C4-2B (cell line): ENCODE measurements at regions not wholly inside any gene's neighbourhood (a gene's known extent, or its start where the extent isn't known, plus 50 kb on each side); places are given as distances from the start of the nearest gene placed in this dataset.

Source experiments
- ZFX ChIP-seq: fragments of 450-650 bp; IDR thresholded peaks from 2 replicates; pipeline ENCODE4 v1.6.1; 2017
- TF ChIP-seq, protein P1 (sequence below): fragments of 450-650 bp; conservative IDR thresholded peaks from 2 replicates; pipeline ENCODE4 v1.5.1; 2017; ENCODE audit warnings: mild to moderate bottlenecking

DNA sequence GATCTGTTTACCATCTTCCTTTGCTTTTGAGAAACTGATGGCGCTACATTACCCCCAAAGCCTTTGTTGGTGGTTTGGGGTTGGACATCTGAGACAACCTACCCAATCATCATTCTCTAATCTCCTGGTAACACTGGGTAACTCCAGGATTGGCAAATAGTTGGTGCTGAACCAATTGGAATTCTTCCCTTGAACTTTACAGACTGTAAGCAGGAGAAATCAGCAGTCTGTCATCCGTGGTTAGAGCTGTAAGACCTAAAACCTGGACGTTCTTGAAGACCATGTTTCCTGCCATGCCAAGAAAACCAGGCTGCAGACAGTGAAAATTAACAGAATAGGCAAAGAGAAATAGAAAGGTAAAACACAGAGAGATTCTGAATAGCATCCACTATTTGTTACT is 398.8 kb upstream of the SALL1 start:
- TF ChIP-seq ZFX: no peak
- TF ChIP-seq, protein P1, sequence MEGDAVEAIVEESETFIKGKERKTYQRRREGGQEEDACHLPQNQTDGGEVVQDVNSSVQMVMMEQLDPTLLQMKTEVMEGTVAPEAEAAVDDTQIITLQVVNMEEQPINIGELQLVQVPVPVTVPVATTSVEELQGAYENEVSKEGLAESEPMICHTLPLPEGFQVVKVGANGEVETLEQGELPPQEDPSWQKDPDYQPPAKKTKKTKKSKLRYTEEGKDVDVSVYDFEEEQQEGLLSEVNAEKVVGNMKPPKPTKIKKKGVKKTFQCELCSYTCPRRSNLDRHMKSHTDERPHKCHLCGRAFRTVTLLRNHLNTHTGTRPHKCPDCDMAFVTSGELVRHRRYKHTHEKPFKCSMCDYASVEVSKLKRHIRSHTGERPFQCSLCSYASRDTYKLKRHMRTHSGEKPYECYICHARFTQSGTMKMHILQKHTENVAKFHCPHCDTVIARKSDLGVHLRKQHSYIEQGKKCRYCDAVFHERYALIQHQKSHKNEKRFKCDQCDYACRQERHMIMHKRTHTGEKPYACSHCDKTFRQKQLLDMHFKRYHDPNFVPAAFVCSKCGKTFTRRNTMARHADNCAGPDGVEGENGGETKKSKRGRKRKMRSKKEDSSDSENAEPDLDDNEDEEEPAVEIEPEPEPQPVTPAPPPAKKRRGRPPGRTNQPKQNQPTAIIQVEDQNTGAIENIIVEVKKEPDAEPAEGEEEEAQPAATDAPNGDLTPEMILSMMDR: no peak
